IMR-90 (cell line): ENCODE measurements at regions not wholly inside any gene's neighbourhood (a gene's known extent, or its start where the extent isn't known, plus 50 kb on each side); places are given as distances from the start of the nearest gene placed in this dataset.

Experiments used
- ATAC-seq: fragments of 200-7000 bp; cut with Tn5 transposase; 2 replicates; pipeline ENCODE4 v1.9.1; 2020; ENCODE audit warnings: low read depth, mild to moderate bottlenecking, moderate library complexity
- BruUV-seq: library from RNA; stranded (reverse); fragments of 400-500 nt; replicated peaks from 2 replicates; lab custom pipeline; 2021; lab: Mats Ljungman, UMichigan
- CTCF ChIA-PET: fragments of 300-600 bp; formaldehyde crosslinking; extraction: SDS; loops from one replicate; lab custom pipeline; 2021; ENCODE audit warnings: antibody characterized with exemption; lab: Yijun Ruan, JAX
- POLR2A ChIA-PET: fragments of 300-600 bp; sonication (Branson Sonifier 250); formaldehyde crosslinking; loops from one replicate; lab custom pipeline; 2022; ENCODE audit warnings: antibody characterized with exemption; ENCODE audit not compliant: unreplicated experiment; lab: Charles Lee
- DNase-seq: peaks from one replicate; pipeline ENCODE4 v3.0.0; 2013
- H2AFZ ChIP-seq: replicated peaks from 2 replicates; pipeline ENCODE3; 2013; ENCODE audit warnings: low read length, mild to moderate bottlenecking; ENCODE audit not compliant: poor library complexity
- H2AK5ac ChIP-seq: 2 replicates; pipeline ENCODE4 v1.6.1; 2013; ENCODE audit warnings: low read depth, low read length, inconsistent platforms
- H2AK9ac ChIP-seq: replicated peaks from 2 replicates; pipeline ENCODE3; 2013; ENCODE audit warnings: mild to moderate bottlenecking, low read depth, low read length, moderate library complexity; ENCODE audit not compliant: poor library complexity
- H2BK120ac ChIP-seq: 2 replicates; pipeline ENCODE4 v1.6.1; 2013; ENCODE audit warnings: low read depth, low read length, inconsistent platforms
- H2BK15ac ChIP-seq: 3 replicates; pipeline ENCODE4 v1.6.1; 2013; ENCODE audit warnings: low read depth, low read length, inconsistent platforms
- H2BK20ac ChIP-seq: 2 replicates; pipeline ENCODE4 v1.6.1; 2013; ENCODE audit warnings: low read depth, mild to moderate bottlenecking, inconsistent platforms, low read length, moderate library complexity
- H2BK5ac ChIP-seq: 2 replicates; pipeline ENCODE4 v1.6.1; 2013; ENCODE audit warnings: mild to moderate bottlenecking, low read depth, low read length, inconsistent platforms; ENCODE audit not compliant: poor library complexity, severe bottlenecking
- H3K14ac ChIP-seq: replicated peaks from 2 replicates; pipeline ENCODE4 v1.6.1; 2013; ENCODE audit warnings: low read depth, low read length, inconsistent platforms
- H3K18ac ChIP-seq: 2 replicates; pipeline ENCODE4 v1.6.1; 2013; ENCODE audit warnings: low read depth, low read length, control low read depth
- H3K23ac ChIP-seq: 2 replicates; pipeline ENCODE4 v1.6.1; 2013; ENCODE audit warnings: low read depth, low read length, inconsistent platforms
- H3K27ac ChIP-seq: 2 replicates; pipeline ENCODE4 v1.5.1; 2013; ENCODE audit warnings: mild to moderate bottlenecking, control low read depth, low read length; ENCODE audit not compliant: insufficient read depth
- H3K27me3 ChIP-seq: 2 replicates; pipeline ENCODE4 v1.6.1; 2013; ENCODE audit warnings: low read length; ENCODE audit not compliant: control insufficient read depth, insufficient read depth
- H3K36me3 ChIP-seq: 2 replicates; pipeline ENCODE4 v1.6.1; 2013; ENCODE audit warnings: low read length, mixed read lengths; ENCODE audit not compliant: control insufficient read depth, insufficient read depth
- H3K4ac ChIP-seq: 2 replicates; pipeline ENCODE4 v1.6.1; 2013; ENCODE audit warnings: low read depth, low read length, inconsistent platforms
- H3K4me1 ChIP-seq: 2 replicates; pipeline ENCODE4 v1.6.1; 2013; ENCODE audit warnings: low read length, mixed read lengths; ENCODE audit not compliant: control insufficient read depth, insufficient read depth
- H3K4me2 ChIP-seq: 2 replicates; pipeline ENCODE4 v1.6.1; 2013; ENCODE audit warnings: low read depth, mild to moderate bottlenecking, control low read depth, low read length, moderate library complexity
- H3K4me3 ChIP-seq: 2 replicates; pipeline ENCODE4 v1.5.1; 2013; ENCODE audit warnings: low read depth, mild to moderate bottlenecking, control low read depth, low read length, moderate library complexity; ENCODE audit not compliant: insufficient read depth
- H3K56ac ChIP-seq: 2 replicates; pipeline ENCODE4 v1.6.1; 2013; ENCODE audit warnings: low read length, inconsistent platforms; ENCODE audit not compliant: insufficient read depth; ENCODE audit errors: extremely low read depth
- H3K79me1 ChIP-seq, 2 experiments: 2 replicates each; pipeline ENCODE4 v1.6.1; 2013; ENCODE audit warnings: low read length in 2 of 2, inconsistent platforms in 1 of 2, low read depth in 1 of 2
- H3K9ac ChIP-seq: 2 replicates; pipeline ENCODE4 v1.6.1; 2013; ENCODE audit warnings: low read depth, low read length, control low read depth
- H3K9me1 ChIP-seq: 2 replicates; pipeline ENCODE4 v1.6.1; 2013; ENCODE audit warnings: low read length, inconsistent platforms; ENCODE audit not compliant: insufficient read depth
- H3K9me3 ChIP-seq: 2 replicates; pipeline ENCODE4 v1.6.1; 2013; ENCODE audit warnings: low read length; ENCODE audit not compliant: control insufficient read depth, insufficient read depth
- H4K20me1 ChIP-seq: 2 replicates; pipeline ENCODE4 v1.6.1; 2013; ENCODE audit warnings: low read length, inconsistent platforms; ENCODE audit not compliant: insufficient read depth
- H4K5ac ChIP-seq: 2 replicates; pipeline ENCODE4 v1.6.1; 2013; ENCODE audit warnings: mild to moderate bottlenecking, low read depth, low read length, control low read depth
- H4K8ac ChIP-seq, 2 experiments: 2 replicates each; pipeline ENCODE4 v1.6.1; 2013; ENCODE audit warnings: low read depth in 2 of 2, low read length in 2 of 2, control low read depth in 1 of 2, inconsistent platforms in 1 of 2
- H4K91ac ChIP-seq: 2 replicates; pipeline ENCODE4 v1.6.1; 2013; ENCODE audit warnings: low read depth, low read length, inconsistent platforms; ENCODE audit not compliant: insufficient read depth
- CEBPB ChIP-seq: IDR thresholded peaks from 2 replicates; pipeline ENCODE4 v1.6.1; 2012; ENCODE audit warnings: low read depth, low read length, improper control_type of control experiment
- ELK1 ChIP-seq: fragments of 150-350 bp; IDR thresholded peaks from 2 replicates; pipeline ENCODE4 v1.6.1; 2016; ENCODE audit warnings: low read depth, mild to moderate bottlenecking, low read length, moderate library complexity, borderline replicate concordance
- MAZ ChIP-seq: IDR thresholded peaks from 2 replicates; pipeline ENCODE4 v1.6.1; 2012; ENCODE audit warnings: low read depth, mild to moderate bottlenecking, low read length, improper control_type of control experiment, moderate library complexity, borderline replicate concordance
- MXI1 ChIP-seq: IDR thresholded peaks from 2 replicates; pipeline ENCODE4 v1.6.1; 2012; ENCODE audit warnings: low read depth, mild to moderate bottlenecking, low read length, moderate library complexity, borderline replicate concordance
- NFE2L2 ChIP-seq: fragments of 150-350 bp; IDR thresholded peaks from 2 replicates; pipeline ENCODE4 v1.6.1; 2016; ENCODE audit warnings: low read depth, mild to moderate bottlenecking, low read length
- POLR2A ChIP-seq: IDR thresholded peaks from 2 replicates; pipeline ENCODE4 v1.6.1; 2012; ENCODE audit warnings: mild to moderate bottlenecking, low read depth, low read length
- RAD21 ChIP-seq: IDR thresholded peaks from 2 replicates; pipeline ENCODE4 v1.6.1; 2012; ENCODE audit warnings: low read length, improper control_type of control experiment
- RCOR1 ChIP-seq: IDR thresholded peaks from 2 replicates; pipeline ENCODE4 v1.6.1; 2012; ENCODE audit warnings: mild to moderate bottlenecking, low read length, improper control_type of control experiment; ENCODE audit not compliant: insufficient replicate concordance
- RFX5 ChIP-seq: IDR thresholded peaks from 2 replicates; pipeline ENCODE4 v1.8.0; 2012; ENCODE audit warnings: low read depth, mild to moderate bottlenecking, low read length, moderate library complexity
- WGBS, 2 experiments: methylation state at CpG; one replicate each; pipeline versions ENCODE4 v1.1.5 to v1.1.7; 2013; ENCODE audit warnings: missing lambda C conversion rate in 2 of 2; ENCODE audit not compliant: insufficient read length in 1 of 2; ENCODE audit errors: extremely low coverage in 2 of 2; 5-methylcytosine and 5-hydroxymethylcytosine counted together
- dilution Hi-C: fragments of 300-500 bp; cut with HindIII; formaldehyde crosslinking; loops from one replicate; pipeline ENCODE4 v1.14.3; 2018; ENCODE audit warnings: low sequenced_read_pairs; ENCODE audit not compliant: unreplicated experiment
- in situ Hi-C: fragments of 300-500 bp; cut with MboI; formaldehyde crosslinking; loops from 3 replicates; pipeline ENCODE4 v1.14.3; 2019; ENCODE audit warnings: low sequenced_read_pairs, inconsistent platforms, mixed read lengths
- intact Hi-C: fragments of 100-400 bp; cut with micrococcal nuclease; formaldehyde crosslinking; loops from 2 replicates; pipeline ENCODE4 v1.10.0; 2022
- TF ChIP-seq, protein P1 (sequence below): conservative IDR thresholded peaks from 2 replicates; pipeline ENCODE4 v1.5.1; 2012; ENCODE audit warnings: mild to moderate bottlenecking, low read depth, low read length, improper control_type of control experiment

DNA sequence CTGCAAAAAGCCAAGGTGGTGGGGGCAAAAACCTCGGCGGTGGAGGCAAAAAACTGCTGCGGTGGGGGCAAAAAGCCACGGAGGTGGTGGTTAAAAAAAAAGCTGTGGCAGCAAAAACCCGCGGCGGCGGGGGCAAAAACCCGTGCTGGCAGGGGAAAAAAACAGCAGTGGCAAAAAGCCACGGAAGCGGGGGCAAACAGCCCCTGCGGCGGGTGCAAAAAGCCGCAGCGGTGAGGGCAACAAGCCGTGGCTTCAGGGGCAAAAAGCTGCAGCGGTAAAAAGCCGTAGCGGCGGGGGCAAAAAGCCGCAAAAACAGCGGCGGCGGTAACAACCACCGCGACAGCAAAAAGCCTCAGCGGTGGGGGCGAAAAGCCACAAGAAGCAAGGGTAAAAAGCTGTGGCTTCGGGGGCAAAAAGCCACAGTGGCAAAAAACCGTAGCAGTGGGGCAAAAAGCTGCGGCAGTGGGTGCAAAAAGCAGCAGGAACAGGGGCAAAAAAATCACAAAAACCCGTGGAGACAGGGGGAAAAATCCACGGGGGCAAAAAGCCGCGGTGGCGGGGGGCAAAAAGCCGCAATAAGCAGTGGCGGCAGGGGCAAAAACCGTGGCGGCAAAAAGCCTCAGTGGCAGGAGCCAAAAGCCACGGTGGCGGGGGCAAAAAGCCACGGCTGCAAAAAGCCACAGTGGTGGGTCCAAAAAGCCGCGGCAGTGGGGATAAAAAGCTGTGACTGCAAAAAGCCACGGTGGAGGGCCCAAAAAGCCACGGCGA, 193.7 kb downstream of the SHCBP1 start (continued):
- TF ChIP-seq, protein P1, sequence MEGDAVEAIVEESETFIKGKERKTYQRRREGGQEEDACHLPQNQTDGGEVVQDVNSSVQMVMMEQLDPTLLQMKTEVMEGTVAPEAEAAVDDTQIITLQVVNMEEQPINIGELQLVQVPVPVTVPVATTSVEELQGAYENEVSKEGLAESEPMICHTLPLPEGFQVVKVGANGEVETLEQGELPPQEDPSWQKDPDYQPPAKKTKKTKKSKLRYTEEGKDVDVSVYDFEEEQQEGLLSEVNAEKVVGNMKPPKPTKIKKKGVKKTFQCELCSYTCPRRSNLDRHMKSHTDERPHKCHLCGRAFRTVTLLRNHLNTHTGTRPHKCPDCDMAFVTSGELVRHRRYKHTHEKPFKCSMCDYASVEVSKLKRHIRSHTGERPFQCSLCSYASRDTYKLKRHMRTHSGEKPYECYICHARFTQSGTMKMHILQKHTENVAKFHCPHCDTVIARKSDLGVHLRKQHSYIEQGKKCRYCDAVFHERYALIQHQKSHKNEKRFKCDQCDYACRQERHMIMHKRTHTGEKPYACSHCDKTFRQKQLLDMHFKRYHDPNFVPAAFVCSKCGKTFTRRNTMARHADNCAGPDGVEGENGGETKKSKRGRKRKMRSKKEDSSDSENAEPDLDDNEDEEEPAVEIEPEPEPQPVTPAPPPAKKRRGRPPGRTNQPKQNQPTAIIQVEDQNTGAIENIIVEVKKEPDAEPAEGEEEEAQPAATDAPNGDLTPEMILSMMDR: no peak
- no peak for TF ChIP-seq CEBPB

GRCh38 chr16:46426336-46426735, 194.8 kb downstream of the SHCBP1 start:
- no peak overlapping the region for H3K4me2 ChIP-seq
- H2AFZ ChIP-seq: no peak overlapping the region
- H4K20me1 ChIP-seq: no peaks in the 10 kb centered on the region
- intact Hi-C loops: no loop called here
- H4K8ac ChIP-seq: no peak overlapping the region
- peaks cover 8% of the 10 kb centered on the region; the same call in 1 of the 2 replicates for H3K9me3 ChIP-seq
- no peak overlapping the region for H2AK5ac ChIP-seq
- no peaks in the 10 kb centered on the region for H3K9me1 ChIP-seq
- H2BK5ac ChIP-seq: no peak overlapping the region
- dilution Hi-C loops: no loop called here
- in situ Hi-C loops: no loop called here
- no peak for ATAC-seq
- H3K56ac ChIP-seq: no peak overlapping the region
- H2BK120ac ChIP-seq: no peak overlapping the region
- H4K91ac ChIP-seq: no peak overlapping the region
- H2BK15ac ChIP-seq: no peak overlapping the region
- no peak overlapping the region for H3K27ac ChIP-seq
- BruUV-seq: no TSS peak
- no peaks in the 10 kb centered on the region for H3K36me3 ChIP-seq
- H3K79me1 ChIP-seq: no peaks in the 10 kb centered on the region
- no peak overlapping the region for H3K4ac ChIP-seq
- CTCF ChIA-PET: no interaction called here
- 20% methylated on average over 1 of the region's 1 CpG; no CpG with 5 or more reads in 1 of the 2 experiments for WGBS, 2 experiments
- no peak overlapping the region for H3K9ac ChIP-seq
- no peak overlapping the region for H2AK9ac ChIP-seq
- no peaks in the 10 kb centered on the region for H3K4me1 ChIP-seq
- no peak overlapping the region for H3K23ac ChIP-seq
- H2BK20ac ChIP-seq: no peak overlapping the region
- H3K14ac ChIP-seq: no peak overlapping the region
- H4K5ac ChIP-seq: no peak overlapping the region
- POLR2A ChIA-PET: no interaction called here
- H3K27me3 ChIP-seq: no peaks in the 10 kb centered on the region
- H3K18ac ChIP-seq: no peak overlapping the region
- no peak overlapping the region for H3K4me3 ChIP-seq
- no peak for DNase-seq
- no peak for TF ChIP-seq CEBPB
- no peak for TF ChIP-seq MXI1
- TF ChIP-seq POLR2A: no peak
- TF ChIP-seq RCOR1: no peak
- TF ChIP-seq RAD21: no peak
- no peak for TF ChIP-seq NFE2L2
- no peak for TF ChIP-seq RFX5
- no peak for TF ChIP-seq MAZ
- TF ChIP-seq ELK1: no peak
- TF ChIP-seq, protein P1: no peak
